MM.1S (cell line): ENCODE measurements at regions not wholly inside any gene's neighbourhood (a gene's known extent, or its start where the extent isn't known, plus 50 kb on each side); places are given as distances from the start of the nearest gene placed in this dataset.

Experiments used
- DNase-seq: peaks from one replicate; pipeline ENCODE4 v3.0.0-alpha.2; 2015
- H2AFZ ChIP-seq: fragments of 300-600 bp; sonication (generic); 2 replicates; pipeline ENCODE4 v1.6.0; 2016; ENCODE audit warnings: antibody characterized with exemption, low read length
- H3F3A ChIP-seq: fragments of 300-600 bp; sonication (generic); 2 replicates; pipeline ENCODE4 v1.6.1; 2016; ENCODE audit warnings: mild to moderate bottlenecking, antibody characterized with exemption, low read length, moderate library complexity, mixed read lengths; ENCODE audit not compliant: insufficient read depth
- H3K27ac ChIP-seq: fragments of 300-600 bp; sonication (generic); 2 replicates; pipeline ENCODE4 v1.5.1; 2016; ENCODE audit warnings: mild to moderate bottlenecking, low read length
- H3K27me3 ChIP-seq: fragments of 300-600 bp; sonication (generic); replicated peaks from 2 replicates; pipeline ENCODE4 v1.6.0; 2016; ENCODE audit warnings: low read length; ENCODE audit not compliant: insufficient read depth
- H3K36me3 ChIP-seq: fragments of 300-600 bp; sonication (generic); replicated peaks from 2 replicates; pipeline ENCODE4 v1.6.1; 2016; ENCODE audit warnings: mild to moderate bottlenecking, low read length, mixed read lengths; ENCODE audit not compliant: insufficient read depth
- H3K4me1 ChIP-seq: fragments of 300-600 bp; sonication (generic); 2 replicates; pipeline ENCODE4 v1.6.1; 2016; ENCODE audit warnings: low read length, mixed read lengths
- H3K4me2 ChIP-seq: fragments of 300-600 bp; sonication (generic); 2 replicates; pipeline ENCODE4 v1.6.0; 2016; ENCODE audit warnings: low read depth, low read length
- H3K4me3 ChIP-seq: fragments of 300-600 bp; sonication (generic); 2 replicates; pipeline ENCODE4 v1.5.1; 2016; ENCODE audit warnings: low read length, mixed read lengths
- H3K79me2 ChIP-seq: fragments of 300-600 bp; sonication (generic); 2 replicates; pipeline ENCODE4 v1.6.1; 2016; ENCODE audit warnings: mixed run types, low read length, mixed read lengths
- H3K9ac ChIP-seq: fragments of 300-600 bp; sonication (generic); 2 replicates; pipeline ENCODE4 v1.6.1; 2016; ENCODE audit warnings: low read length, mixed read lengths
- H3K9me2 ChIP-seq: fragments of 300-600 bp; sonication (generic); replicated peaks from 2 replicates; pipeline ENCODE4 v1.6.1; 2016; ENCODE audit warnings: mild to moderate bottlenecking, low read length, mixed read lengths; ENCODE audit not compliant: insufficient read depth
- H3K9me3 ChIP-seq: fragments of 300-600 bp; sonication (generic); replicated peaks from 2 replicates; pipeline ENCODE4 v1.6.1; 2016; ENCODE audit warnings: mild to moderate bottlenecking, low read length, mixed read lengths; ENCODE audit not compliant: insufficient read depth
- H4K20me1 ChIP-seq: fragments of 300-600 bp; sonication (generic); 2 replicates; pipeline ENCODE4 v1.6.1; 2016; ENCODE audit warnings: mild to moderate bottlenecking, low read length, moderate library complexity, mixed read lengths; ENCODE audit not compliant: insufficient read depth
- CTCF ChIP-seq: fragments of 300-600 bp; sonication (generic); IDR thresholded peaks from 2 replicates; pipeline ENCODE4 v1.5.1; 2016; ENCODE audit warnings: antibody characterized with exemption, low read length, mixed read lengths
- EZH2 ChIP-seq: fragments of 300-600 bp; sonication (generic); optimal IDR thresholded peaks from 2 replicates; pipeline ENCODE3; 2017; ENCODE audit warnings: low read depth, mild to moderate bottlenecking, antibody characterized with exemption, low read length, mixed read lengths
- EZH2phosphoT487 ChIP-seq: fragments of 300-600 bp; sonication (generic); IDR thresholded peaks from 2 replicates; pipeline ENCODE4 v1.6.1; 2018; ENCODE audit warnings: antibody characterized with exemption, low read length

- H3K9me3 ChIP-seq, result no peaks in the 10 kb centered on the region
- H3K4me3 ChIP-seq, result no peak overlapping the region
- no peaks in the 10 kb centered on the region for H3K79me2 ChIP-seq
- H3K9me2 ChIP-seq, result no peaks in the 10 kb centered on the region
- H3K4me1 ChIP-seq, result no peaks in the 10 kb centered on the region
- H3K4me2 ChIP-seq, result no peak overlapping the region
- TF ChIP-seq CTCF, result no peak
- TF ChIP-seq EZH2phosphoT487, result no peak
- no peak for TF ChIP-seq EZH2
- no peak overlapping the region for H3K9ac ChIP-seq
- H4K20me1 ChIP-seq, result no peaks in the 10 kb centered on the region
- no peak overlapping the region for H2AFZ ChIP-seq
- no peak overlapping the region for H3K27ac ChIP-seq
- H3K36me3 ChIP-seq, result no peaks in the 10 kb centered on the region
- DNase-seq, result no peak
- no peaks in the 10 kb centered on the region for H3K27me3 ChIP-seq
- no peaks in the 10 kb centered on the region for H3F3A ChIP-seq
Observed at GRCh38 chr17:70752966-70753467, 583.7 kb downstream of the KCNJ2 start.

GRCh38 chr17:70763018-70763417 is 593.7 kb downstream of the KCNJ2 start:
- Histone ChIP-seq H3K4me1 (no peaks in the 10 kb centered on the region), H3K4me3 (no peak overlapping the region), H3K9me2 (no peaks in the 10 kb centered on the region), H3K9ac (no peak overlapping the region), H3K79me2 (no peaks in the 10 kb centered on the region), H3F3A (no peaks in the 10 kb centered on the region), H3K27ac (no peak overlapping the region), H3K4me2 (no peak overlapping the region), H3K9me3 (no peaks in the 10 kb centered on the region), H3K36me3 (no peaks in the 10 kb centered on the region), H4K20me1 (no peaks in the 10 kb centered on the region), H3K27me3 (no peaks in the 10 kb centered on the region), H2AFZ (no peak overlapping the region)
- TF ChIP-seq EZH2phosphoT487 (no peak), CTCF (no peak), EZH2 (no peak)
- no peak for DNase-seq

- H3K9me2 ChIP-seq, result no peaks in the 10 kb centered on the region
- H3K9me3 ChIP-seq, result no peaks in the 10 kb centered on the region
- DNase-seq, result peak; percentile 49
- H3K36me3 ChIP-seq, result no peaks in the 10 kb centered on the region
- TF ChIP-seq EZH2 (no peak), CTCF (peak; percentile 70)
- no peak overlapping the region for H3K27ac ChIP-seq
- no peak overlapping the region for H3K4me3 ChIP-seq
- no peak overlapping the region for H2AFZ ChIP-seq
- H3K4me1 ChIP-seq, result no peaks in the 10 kb centered on the region
- no peak overlapping the region for H3K9ac ChIP-seq
- no peaks in the 10 kb centered on the region for H3F3A ChIP-seq
- H3K27me3 ChIP-seq, result no peaks in the 10 kb centered on the region
- H4K20me1 ChIP-seq, result no peaks in the 10 kb centered on the region
- no peak overlapping the region for H3K4me2 ChIP-seq
- no peaks in the 10 kb centered on the region for H3K79me2 ChIP-seq
Observed at GRCh38 chr17:70767102-70767701, 597.9 kb downstream of the KCNJ2 start.
